ENCODE measurements at regions not wholly inside any gene's neighbourhood (a gene's known extent, or its start where the extent isn't known, plus 50 kb on each side); places are given as distances from the start of the nearest gene placed in this dataset.
"Not testable (repeated sequence)": the region's sequence is repeated elsewhere in the genome, so short reads cannot be mapped to it uniquely, and the experiment has no call there.

DNA sequence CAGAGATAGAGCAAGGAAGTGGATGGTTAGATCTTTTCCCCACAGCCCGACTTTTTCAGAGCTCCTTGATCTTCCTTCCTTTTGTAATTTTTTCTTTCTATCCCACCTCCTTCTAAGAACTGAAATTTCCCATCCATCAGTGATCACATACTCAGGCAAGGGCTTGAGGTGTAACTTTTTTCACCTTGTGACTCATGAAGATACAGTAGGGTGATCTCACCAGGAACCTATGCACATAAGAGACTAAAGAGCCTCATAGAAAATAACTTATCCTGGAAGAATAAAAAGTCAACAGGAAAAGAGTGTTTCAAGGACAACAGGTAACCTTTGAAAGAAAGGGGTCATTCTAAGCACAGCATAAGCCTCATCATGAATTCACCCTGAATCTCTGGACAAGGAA is 131.2 kb upstream of the HCCS start:
- DNase-seq = no peak

DNA sequence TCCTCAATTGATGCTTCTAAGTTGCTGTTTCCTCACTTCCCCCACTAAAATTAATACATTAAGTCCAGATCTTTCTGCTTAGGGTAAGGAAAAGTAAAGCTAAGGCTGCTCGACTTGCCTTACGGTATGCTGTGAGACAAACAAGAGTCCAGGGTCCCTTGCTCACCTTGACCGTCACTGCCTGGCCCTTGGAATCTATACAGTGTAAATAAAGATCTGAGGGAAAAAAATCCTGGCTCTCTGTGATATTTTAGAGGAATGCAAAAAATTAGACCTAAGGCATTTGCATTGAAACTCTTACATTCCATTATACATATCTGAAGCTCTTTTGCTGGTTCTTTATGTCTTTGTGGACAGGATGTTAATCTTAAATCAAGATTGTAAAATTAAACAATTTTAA is 129.6 kb upstream of the HCCS start:
- no peak for DNase-seq

DNA sequence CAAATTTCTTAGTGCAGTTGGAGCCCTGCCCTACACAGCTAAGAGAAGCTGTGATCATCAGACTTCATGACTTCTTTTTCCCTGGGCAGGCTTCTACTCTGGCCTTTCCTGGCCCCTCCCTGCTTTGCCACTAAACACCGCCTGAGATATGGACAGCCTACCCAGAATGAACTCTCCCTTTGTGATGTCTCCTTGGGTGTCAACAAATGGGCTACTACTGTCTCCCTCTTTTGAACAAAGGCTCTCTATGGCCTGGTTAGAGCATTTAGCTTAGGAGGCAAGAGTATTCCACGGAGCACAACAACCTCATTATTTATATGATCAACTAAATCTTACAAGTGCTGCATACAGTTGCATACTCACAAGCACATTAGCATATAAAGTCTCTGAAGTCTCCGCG is 127.6 kb upstream of the HCCS start:
- no peak for DNase-seq

DNA sequence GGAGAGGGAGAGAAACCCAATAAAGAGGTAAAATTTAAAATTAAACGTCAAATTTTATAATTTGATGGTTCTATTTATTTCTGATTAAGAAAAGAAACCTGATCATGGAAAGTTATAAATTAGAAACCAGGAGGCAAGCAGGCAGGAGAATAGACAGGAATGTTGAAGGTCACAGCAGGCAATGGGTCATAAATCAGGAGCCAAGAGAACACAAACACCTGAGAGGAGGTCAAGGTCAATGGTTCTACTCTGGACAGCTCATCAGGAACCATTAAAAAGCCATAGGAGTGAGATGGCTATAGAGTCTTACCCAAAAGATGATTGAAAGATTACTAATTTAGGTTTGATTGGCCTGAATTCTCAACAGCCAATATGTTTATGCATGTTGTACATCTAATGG is 126.9 kb upstream of the HCCS start:
- DNase-seq = no peak

DNA sequence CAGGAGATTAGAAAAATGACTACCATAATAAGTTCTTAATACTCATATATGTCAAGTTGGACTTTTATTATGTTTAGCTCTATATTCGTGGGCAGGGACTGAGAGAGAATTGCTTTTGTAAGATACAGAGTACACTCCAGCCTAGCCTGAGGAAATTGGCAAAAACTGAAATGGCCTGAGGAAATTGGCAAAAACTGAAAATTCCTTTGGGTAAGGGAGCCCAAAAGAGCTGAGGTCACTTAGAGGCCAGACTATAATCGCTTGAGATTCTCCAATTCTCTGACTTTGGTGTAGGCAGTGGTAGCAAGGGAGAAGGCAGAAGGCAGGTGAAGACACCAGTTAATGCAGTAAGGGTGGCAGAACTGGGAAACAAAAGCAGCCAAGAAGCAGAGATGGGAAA is 124.5 kb upstream of the HCCS start:
- DNase-seq = no peak

DNA sequence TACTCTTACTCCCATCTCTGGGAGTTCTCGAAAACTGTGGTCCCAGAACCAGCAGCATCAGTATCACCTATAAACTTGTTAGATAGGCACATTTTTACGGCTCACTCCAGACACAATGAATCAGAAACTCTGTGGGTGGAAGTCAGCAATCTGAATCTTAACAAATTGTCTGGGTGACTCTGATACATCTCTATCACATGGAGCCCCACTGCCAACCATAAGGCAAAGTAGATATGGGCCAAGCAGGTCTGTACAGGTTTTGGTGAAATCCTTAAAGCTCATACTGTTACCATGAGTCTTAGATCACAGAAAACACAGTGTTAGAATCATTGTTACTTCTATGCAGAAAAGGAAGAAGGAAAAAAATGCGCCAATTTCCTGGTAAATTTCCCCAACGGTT is 122.5 kb upstream of the HCCS start:
- no peak for DNase-seq

DNA sequence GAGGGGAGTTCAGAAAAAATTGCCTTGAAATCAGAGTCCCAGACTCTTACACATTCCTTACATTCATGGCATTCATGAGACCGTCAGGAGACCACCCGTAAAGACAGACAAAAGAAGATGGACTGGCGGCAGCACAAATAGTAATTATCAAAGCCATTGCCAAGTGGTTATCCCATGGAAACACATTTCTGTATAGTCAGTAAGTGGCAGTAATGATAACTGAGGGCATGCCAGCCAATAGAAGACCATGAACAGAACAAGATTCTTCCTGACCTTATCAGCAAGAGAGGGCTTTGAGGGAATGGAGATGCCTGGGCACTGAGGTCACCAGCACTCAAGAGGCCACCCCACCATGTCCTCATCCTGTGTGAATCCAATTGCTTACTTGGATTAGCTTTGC is 121.7 kb upstream of the HCCS start:
- no peak for DNase-seq

DNA sequence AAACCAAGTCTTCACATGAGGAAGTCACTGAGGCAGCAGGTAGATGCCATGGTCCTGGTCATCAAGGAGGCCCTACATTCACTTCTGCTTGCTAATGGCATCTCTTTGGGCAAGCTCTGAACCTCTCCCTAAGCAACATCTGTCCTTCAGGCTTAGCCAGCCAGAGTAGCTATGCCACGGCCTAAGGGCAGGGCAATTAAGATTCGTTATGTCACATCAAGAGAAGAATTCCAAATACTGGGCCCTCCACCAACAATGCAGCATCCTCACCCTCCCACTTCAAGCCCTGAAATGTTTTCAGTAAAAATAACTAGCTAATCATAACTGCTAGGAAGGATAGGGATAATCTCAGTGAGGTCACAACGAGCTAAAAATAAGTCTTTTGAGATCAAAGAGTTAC is 120.7 kb upstream of the HCCS start:
- DNase-seq = no peak

DNA sequence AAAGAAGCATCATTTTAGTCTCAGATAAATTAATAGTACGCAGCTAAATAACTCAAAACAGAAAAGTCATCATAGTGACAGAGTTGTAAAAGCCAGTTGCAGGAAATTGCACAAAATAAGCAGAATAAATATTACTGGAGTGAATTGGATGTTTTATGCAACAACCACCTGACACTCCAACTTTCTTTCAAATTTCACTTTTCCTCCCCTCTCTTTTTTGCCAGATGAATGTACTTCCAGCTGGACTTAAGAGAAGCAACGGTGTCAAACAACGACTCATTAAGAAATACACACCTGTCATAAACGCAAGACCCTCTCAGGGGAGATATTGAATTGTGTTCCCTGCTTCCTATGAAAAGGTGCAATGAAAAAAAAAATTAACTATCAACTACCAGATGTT is 120.2 kb upstream of the HCCS start:
- no peak for DNase-seq

DNA sequence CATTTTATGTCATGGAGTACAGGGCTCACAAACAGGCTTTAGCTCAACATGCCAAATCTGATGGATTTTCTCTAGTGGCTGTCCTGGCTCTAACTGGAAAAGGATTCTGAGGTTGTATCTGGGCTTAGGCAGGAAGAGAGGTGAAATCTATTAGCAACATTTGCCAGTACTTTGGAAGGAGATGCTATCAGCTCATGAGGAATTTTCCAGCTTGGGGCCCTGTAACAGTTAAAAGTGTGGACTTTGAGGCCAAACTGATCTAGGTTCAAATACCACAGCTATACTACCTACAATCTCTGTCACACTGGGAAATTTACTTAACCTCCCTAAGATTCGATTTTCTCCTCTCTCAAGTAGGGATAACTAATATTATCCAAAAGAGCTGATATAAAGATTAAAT is 119.0 kb upstream of the HCCS start:
- DNase-seq = no peak

DNA sequence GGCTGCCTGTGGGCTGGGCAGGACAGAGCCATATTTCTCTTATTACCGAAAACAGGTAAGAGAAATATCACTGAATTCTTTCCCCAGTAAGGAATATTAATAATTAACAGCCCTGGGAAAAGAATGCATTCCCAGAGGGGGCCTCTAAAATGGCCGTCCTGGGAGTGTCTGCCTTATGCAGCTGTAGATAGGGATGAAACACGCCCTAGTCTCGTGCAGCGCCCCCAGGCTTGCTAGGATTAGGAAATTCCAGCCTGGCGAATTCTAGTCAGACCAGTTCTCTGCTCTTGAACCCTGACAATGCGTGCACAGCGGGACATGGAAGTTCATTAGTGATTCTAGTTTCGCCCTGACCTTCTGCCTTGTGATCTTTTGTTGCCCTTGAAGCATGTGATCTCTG is 104.1 kb upstream of the HCCS start:
- DNase-seq = not testable (repeated sequence)

DNA sequence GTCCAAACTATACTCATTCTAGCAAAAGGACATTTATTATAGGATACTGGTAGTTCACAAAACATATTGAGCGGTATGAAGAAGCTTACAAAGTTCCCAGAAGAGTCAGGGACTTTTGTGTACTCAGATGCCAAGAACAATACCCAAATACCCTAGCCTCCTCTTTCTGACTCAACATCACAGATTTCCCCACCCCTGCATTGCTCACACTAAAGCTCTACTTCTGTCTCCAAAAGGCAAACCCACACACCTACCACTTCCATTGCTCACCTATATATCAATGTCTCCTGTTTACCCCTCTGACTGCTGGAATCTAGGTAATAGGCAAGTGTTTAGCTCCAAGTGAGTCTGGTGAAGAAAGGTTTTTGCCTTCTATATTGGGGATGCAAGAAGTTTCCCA is 100.7 kb upstream of the HCCS start:
- DNase-seq = no peak

DNA sequence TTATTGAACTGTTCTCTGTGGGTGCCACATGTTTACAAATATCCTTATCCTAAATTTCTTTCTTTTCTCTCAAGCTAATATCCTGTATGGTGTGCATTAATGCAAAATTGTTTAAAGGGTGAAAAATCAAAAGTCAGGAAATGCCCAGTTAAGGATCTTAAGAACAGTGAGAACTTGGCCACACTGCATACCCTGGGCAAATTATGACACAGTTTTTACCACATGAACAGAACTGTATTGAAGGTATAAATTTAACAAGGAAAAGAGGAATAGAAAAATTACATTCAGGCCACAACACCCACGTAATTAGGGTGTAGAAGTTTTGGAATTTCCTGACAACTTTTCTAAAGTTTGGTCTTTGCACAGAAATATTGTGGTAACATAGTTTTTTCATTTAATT is 94.4 kb upstream of the HCCS start:
- DNase-seq = peak; percentile 31

DNA sequence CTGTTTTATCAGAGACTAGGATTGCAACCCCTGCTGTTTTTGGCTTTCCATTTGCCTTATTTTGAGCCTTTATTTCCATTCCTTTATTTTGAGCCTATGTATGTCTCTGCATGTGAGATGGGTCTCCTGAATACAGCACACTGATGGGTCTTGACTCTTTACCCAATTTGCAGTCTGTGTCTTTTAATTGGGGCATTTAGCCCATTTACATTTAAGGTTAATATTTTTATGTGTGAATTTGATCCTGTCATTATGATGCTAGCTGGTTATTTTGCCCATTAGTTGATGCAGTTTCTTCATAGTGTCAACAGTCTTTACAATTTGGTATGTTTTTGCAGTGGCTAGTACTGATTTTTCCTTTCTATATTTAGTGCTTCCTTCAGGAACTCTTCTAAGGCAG is 88.5 kb upstream of the HCCS start:
- not testable (repeated sequence) for DNase-seq

DNA sequence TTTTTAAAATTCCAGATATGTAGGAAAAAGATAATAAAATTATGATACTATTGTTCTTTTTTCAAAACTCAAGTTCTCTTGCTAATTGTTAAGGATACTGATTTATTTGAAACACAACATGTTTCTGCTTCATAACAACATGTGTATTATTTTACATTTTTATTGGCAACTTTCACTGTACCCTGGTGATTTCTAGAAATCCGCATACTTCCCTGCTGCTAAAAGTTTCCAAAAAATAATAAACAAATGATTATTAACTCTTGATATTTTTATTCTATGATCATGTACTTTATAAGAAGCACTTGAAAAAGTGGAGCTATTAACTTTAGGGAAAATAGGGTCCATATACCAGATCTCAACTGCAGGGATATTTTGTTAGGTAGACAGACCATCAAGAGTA is 71.2 kb upstream of the HCCS start:
- DNase-seq = no peak

DNA sequence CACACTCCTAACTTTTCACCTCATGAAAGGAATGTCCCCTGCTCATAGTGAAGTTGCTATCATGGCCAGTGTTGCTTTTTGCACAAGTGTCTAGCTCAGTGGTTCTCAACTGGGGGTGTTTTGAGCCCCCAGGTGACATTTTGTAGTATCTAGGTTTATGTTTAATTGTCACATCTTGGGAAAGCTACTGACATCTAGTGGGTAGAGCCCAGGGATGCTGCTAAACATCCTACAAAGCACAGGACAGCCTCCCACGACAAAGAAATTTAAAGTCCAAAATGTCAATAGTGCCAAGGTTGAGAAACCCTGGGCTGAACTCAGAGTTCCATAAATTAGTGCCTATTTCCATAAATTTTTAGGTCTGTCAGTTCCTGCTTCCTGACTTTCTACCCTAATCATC is 70.7 kb upstream of the HCCS start:
- no peak for DNase-seq

DNA sequence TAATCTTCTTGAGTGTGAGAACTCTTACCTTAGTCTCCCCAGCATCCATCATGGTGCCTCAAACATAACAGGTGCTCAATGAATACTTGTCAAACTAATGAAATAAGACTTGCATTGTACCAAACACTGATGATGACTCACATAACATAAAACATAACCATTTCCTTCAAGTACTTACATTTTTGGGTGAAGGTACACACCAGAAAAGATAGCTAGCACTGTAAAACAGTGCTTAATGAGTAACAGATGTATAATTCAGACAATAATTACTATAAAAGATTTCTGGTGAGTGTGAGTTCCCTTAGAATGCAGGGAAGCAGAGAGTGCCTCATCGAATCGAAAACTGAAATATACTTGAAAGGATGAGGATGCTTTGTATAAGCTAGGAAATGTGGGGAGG is 70.1 kb upstream of the HCCS start:
- DNase-seq = no peak

DNA sequence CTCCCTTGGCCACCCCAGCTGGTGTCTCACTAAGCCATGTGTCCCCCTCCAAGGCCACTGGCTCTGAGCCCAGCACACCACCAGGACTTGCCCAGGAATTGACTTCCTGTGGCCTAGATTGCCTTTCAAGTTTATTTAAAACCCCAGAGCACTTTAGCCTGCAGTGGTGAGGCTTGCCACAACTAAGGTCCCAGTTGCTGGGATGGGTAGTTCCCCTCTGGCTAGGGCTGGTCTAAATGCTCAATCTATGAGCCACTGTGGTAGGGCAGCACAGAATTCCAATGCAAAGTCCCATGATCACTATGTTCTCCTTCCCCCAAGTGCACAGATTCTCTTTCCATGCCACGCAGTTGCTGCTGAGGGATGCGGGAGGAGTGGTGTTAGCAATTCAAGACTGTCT is 61.1 kb upstream of the HCCS start:
- no peak for DNase-seq

DNA sequence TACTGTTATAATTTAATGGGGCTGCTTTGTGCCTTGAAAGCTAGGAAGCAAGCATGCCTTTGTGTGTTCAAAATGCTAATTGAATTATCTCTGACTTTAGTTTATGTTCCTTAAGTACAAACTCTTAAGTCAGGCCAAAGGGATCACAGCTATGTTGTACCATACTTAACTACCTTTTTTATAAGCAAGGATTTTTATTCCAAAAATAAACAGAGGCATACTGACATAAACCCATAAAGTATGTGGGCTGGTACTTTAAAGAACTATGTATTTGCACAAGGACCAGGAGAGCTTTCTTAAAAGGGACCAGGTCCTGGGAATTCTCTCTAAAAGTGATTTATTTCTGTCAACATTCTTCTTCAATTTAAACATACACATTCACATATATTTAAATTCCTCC is 57.8 kb upstream of the HCCS start:
- no peak for DNase-seq

DNA sequence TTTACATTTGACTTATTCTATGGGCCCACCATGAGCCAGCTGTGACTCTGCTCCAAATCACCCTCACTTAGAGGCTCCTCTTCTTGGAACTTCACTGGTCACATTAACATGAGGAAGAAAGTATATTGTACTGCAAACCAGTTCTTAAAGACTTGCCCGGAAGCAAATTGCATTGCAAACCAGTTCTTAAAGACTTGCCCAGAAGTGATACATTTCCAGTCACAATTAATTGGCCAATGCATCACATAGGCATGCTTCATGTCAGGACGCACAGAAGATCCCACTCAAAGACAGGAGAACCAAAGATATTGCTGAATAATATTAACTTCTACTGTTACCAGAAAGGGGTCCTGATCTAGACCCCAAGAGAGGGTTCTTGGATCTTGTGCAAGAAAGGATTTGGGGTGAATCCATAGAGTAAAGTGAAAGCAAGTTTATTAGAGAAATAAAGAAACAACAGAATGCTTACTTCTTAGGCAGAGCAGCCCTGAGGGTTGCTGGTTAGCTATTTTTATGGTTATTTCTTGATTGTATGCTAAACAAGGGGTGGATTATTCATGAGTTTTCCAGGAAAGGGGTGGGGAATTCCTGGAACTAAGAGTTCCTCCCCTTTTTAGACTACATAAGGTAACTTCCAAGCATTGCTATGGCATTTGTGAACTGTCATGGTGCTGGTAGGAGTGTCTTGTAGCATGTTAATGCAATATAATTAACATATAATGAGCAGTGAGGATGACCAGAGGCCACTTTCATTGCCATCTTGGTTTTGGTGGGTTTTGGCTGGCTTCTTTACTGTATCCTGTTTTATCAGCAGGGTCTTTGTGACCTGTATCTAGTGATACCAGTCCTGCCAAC is 54.6 kb upstream of the HCCS start:
- DNase-seq = no peak

DNA sequence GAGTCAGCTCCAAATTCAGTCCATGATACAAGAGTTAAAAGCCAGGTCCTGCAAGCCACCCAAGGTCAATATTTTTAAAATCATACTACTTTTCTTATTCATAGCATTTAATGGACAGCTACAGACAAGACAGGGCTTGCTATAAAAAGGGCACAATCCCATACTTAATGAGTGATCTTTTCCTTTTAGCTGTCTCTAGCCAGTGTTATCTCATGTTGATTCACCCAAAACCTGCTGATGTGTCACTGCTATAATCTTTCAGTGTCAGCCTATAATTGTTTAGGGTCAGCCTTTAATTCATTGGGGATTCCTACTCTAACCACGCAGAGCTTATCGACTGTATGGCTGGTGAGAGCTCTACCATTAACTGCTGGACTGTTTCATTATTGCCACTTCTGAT is 51.2 kb upstream of the HCCS start:
- no peak for DNase-seq

Data from MV-4-11 (cell line).